DND-41 (cell line): ENCODE measurements at regions not wholly inside any gene's neighbourhood (a gene's known extent, or its start where the extent isn't known, plus 50 kb on each side); places are given as distances from the start of the nearest gene placed in this dataset.
"Not testable (repeated sequence)": the region's sequence is repeated elsewhere in the genome, so short reads cannot be mapped to it uniquely, and the experiment has no call there.

ENCODE experiments used
- CTCF ChIP-seq: IDR thresholded peaks from 2 replicates; pipeline ENCODE4 v1.5.1; 2012; ENCODE audit warnings: borderline replicate concordance, low read length, moderate library complexity, mild to moderate bottlenecking; ENCODE audit not compliant: poor library complexity, severe bottlenecking; ENCODE audit errors: extremely low read depth
- EZH2 ChIP-seq: IDR thresholded peaks from 3 replicates; pipeline ENCODE4 v1.6.1; 2012; ENCODE audit warnings: borderline replicate concordance, low read depth, mild to moderate bottlenecking, moderate library complexity, low read length, inconsistent platforms; ENCODE audit not compliant: severe bottlenecking

DNA sequence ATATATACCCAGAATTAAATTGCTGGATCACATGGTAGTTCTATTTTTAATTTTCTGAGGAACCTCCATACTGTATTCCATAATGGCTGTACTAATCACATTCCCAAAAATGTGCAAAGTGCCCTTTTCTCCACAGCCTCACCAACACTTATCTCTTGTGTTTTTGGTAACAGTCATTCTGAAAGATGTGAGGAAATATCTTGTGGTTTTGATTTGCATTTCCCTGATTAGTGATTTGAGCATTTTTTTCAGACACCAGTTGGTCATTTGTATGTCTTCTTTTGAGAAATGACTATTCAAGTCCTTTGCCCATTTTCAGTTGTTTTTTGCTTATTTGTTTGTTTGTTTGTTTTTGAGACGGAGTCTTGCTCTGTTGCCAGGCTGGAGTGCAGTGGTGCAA lies 98.1 kb upstream of the SIMC1 start:
- not testable (repeated sequence) for TF ChIP-seq EZH2, CTCF
